H1 (cell line): ENCODE measurements at regions not wholly inside any gene's neighbourhood (a gene's known extent, or its start where the extent isn't known, plus 50 kb on each side); places are given as distances from the start of the nearest gene placed in this dataset.
A peak's percentile ranks its signal among the peaks of the same experiment; 100 is the strongest.

Experiments used
- CTCF ChIA-PET: fragments of 300-600 bp; sonication (Branson Sonifier 250); formaldehyde crosslinking; loops from one replicate; lab custom pipeline; 2021; ENCODE audit not compliant: partially characterized antibody; lab: Charles Lee
- POLR2A ChIA-PET: fragments of 300-600 bp; sonication (Branson Sonifier 250); formaldehyde crosslinking; loops from one replicate; lab custom pipeline; 2021; ENCODE audit warnings: inconsistent platforms; ENCODE audit not compliant: partially characterized antibody; lab: Charles Lee
- DNase-seq, 2 experiments: peaks; one replicate each; pipeline versions ENCODE4 v3.0.0 to v3.0.0-alpha.2; 2010 to 2022; ENCODE audit warnings: low spot score in 2 of 2, low read depth in 1 of 2, mixed read lengths in 1 of 2
- FAIRE-seq: peaks from 2 replicates; lab custom pipeline; 2011; peaks lifted over from hg19 to GRCh38; lab: Jason Lieb, UNC
- H2AFZ ChIP-seq: 2 replicates; pipeline ENCODE4 v1.8.1; 2012; ENCODE audit warnings: low read length, inconsistent platforms
- H2AK5ac ChIP-seq: 2 replicates; pipeline ENCODE4 v1.6.1; 2013; ENCODE audit warnings: low read depth, low read length
- H2BK120ac ChIP-seq: replicated peaks from 2 replicates; pipeline ENCODE3; 2013; ENCODE audit warnings: low read depth, low read length, inconsistent platforms
- H2BK12ac ChIP-seq: 2 replicates; pipeline ENCODE4 v1.6.1; 2013; ENCODE audit warnings: low read depth, low read length
- H2BK15ac ChIP-seq: 2 replicates; pipeline ENCODE4 v1.6.1; 2013; ENCODE audit warnings: low read length
- H2BK20ac ChIP-seq: 2 replicates; pipeline ENCODE4 v1.6.1; 2013; ENCODE audit warnings: low read length
- H2BK5ac ChIP-seq: 2 replicates; pipeline ENCODE4 v1.6.1; 2013; ENCODE audit warnings: low read depth, low read length
- H3K14ac ChIP-seq: 2 replicates; pipeline ENCODE4 v1.6.1; 2013; ENCODE audit warnings: inconsistent platforms; ENCODE audit not compliant: insufficient read length
- H3K18ac ChIP-seq: 2 replicates; pipeline ENCODE4 v1.6.1; 2013; ENCODE audit warnings: low read length; ENCODE audit errors: extremely low read depth
- H3K23ac ChIP-seq: 2 replicates; pipeline ENCODE4 v1.6.1; 2013; ENCODE audit warnings: inconsistent platforms; ENCODE audit not compliant: insufficient read length
- H3K23me2 ChIP-seq: 2 replicates; pipeline ENCODE4 v1.6.1; 2013; ENCODE audit warnings: low read depth, low read length
- H3K27ac ChIP-seq: 2 replicates; pipeline ENCODE4 v1.6.1; 2011; ENCODE audit warnings: low read depth, low read length, inconsistent platforms
- H3K27me3 ChIP-seq, 4 experiments: replicated peaks in 1 of 4; 1 replicate in 1 of 4; 2 replicates in 3 of 4; pipeline versions ENCODE4 v1.6.1 to v1.8.1; 2011 to 2013; ENCODE audit warnings: low read length in 3 of 4, mild to moderate bottlenecking in 3 of 4, inconsistent platforms in 2 of 4, mixed read lengths in 2 of 4, moderate library complexity in 1 of 4; ENCODE audit not compliant: control insufficient read depth in 3 of 4, insufficient read depth in 3 of 4; ENCODE audit errors: extremely low read depth in 1 of 4
- H3K36me3 ChIP-seq, 4 experiments: 2 replicates each; pipeline versions ENCODE4 v1.6.1 to v1.8.1; 2011 to 2013; ENCODE audit warnings: mild to moderate bottlenecking in 4 of 4, low read length in 3 of 4, moderate library complexity in 2 of 4, control low read depth in 1 of 4, inconsistent platforms in 1 of 4; ENCODE audit not compliant: insufficient read depth in 4 of 4, control insufficient read depth in 2 of 4
- H3K4ac ChIP-seq: replicated peaks from 2 replicates; pipeline ENCODE3; 2013; ENCODE audit warnings: low read length, low read depth, mixed read lengths, inconsistent platforms; ENCODE audit not compliant: insufficient read length
- H3K4me1 ChIP-seq, 4 experiments: replicated peaks in 1 of 4; 1 replicate in 1 of 4; 2 replicates in 3 of 4; pipeline versions ENCODE4 v1.6.1 to v1.8.1; 2011 to 2013; ENCODE audit warnings: low read length in 3 of 4, inconsistent platforms in 2 of 4, mixed read lengths in 1 of 4; ENCODE audit not compliant: insufficient read depth in 4 of 4, control insufficient read depth in 3 of 4
- H3K4me2 ChIP-seq, 2 experiments: 2 replicates each; pipeline versions ENCODE4 v1.6.1 to v1.8.1; 2011 to 2013; ENCODE audit warnings: low read depth in 2 of 2, low read length in 2 of 2, control low read depth in 1 of 2, inconsistent platforms in 1 of 2, mild to moderate bottlenecking in 1 of 2; ENCODE audit not compliant: insufficient read depth in 1 of 2
- H3K4me3 ChIP-seq, 4 experiments: fragments of 200-600, 300-600 bp in 1 of 4; sonication (generic), shearing (Covaris generic), sonication (Bioruptor Twin) in 1 of 4; 2 replicates each; pipeline versions ENCODE4 v1.5.1 to v1.8.1; 2011 to 2016; ENCODE audit warnings: low read length in 4 of 4, low read depth in 3 of 4, control low read depth in 2 of 4, inconsistent platforms in 2 of 4, mild to moderate bottlenecking in 2 of 4, mixed read lengths in 1 of 4, moderate library complexity in 1 of 4; ENCODE audit not compliant: insufficient read depth in 2 of 4; ENCODE audit errors: extremely low read depth in 1 of 4
- H3K56ac ChIP-seq: replicated peaks from 2 replicates; pipeline ENCODE3; 2013; ENCODE audit warnings: low read depth, mild to moderate bottlenecking, mixed read lengths, low read length, inconsistent platforms; ENCODE audit not compliant: insufficient read length
- H3K79me1 ChIP-seq: 2 replicates; pipeline ENCODE4 v1.6.1; 2013; ENCODE audit warnings: low read depth, low read length, control low read depth
- H3K79me2 ChIP-seq, 2 experiments: 2 replicates each; pipeline versions ENCODE4 v1.6.1 to v1.8.1; 2012 to 2013; ENCODE audit warnings: low read length in 2 of 2, mild to moderate bottlenecking in 2 of 2, inconsistent platforms in 1 of 2; ENCODE audit not compliant: insufficient read depth in 2 of 2, control insufficient read depth in 1 of 2
- H3K9ac ChIP-seq, 4 experiments: replicated peaks in 1 of 4; 1 replicate in 1 of 4; 2 replicates in 3 of 4; pipeline versions ENCODE4 v1.6.1 to v1.8.1; 2011 to 2013; ENCODE audit warnings: low read depth in 3 of 4, low read length in 3 of 4, control low read depth in 2 of 4, mild to moderate bottlenecking in 2 of 4, moderate library complexity in 2 of 4, inconsistent platforms in 1 of 4; ENCODE audit errors: extremely low read depth in 1 of 4
- H3K9me3 ChIP-seq, 2 experiments: 2 replicates each; pipeline versions ENCODE4 v1.6.1 to v1.8.1; 2012 to 2013; ENCODE audit warnings: mild to moderate bottlenecking in 2 of 2, moderate library complexity in 2 of 2, control low read depth in 1 of 2, inconsistent platforms in 1 of 2, low read depth in 1 of 2, low read length in 1 of 2, mixed read lengths in 1 of 2; ENCODE audit not compliant: insufficient read depth in 2 of 2
- H4K20me1 ChIP-seq, 2 experiments: replicated peaks in 1 of 2; 2 replicates each; pipeline versions ENCODE3 to v1.8.1; 2011 to 2013; ENCODE audit warnings: inconsistent platforms in 2 of 2, low read length in 2 of 2, mild to moderate bottlenecking in 1 of 2; ENCODE audit not compliant: insufficient read depth in 2 of 2, control insufficient read depth in 1 of 2
- H4K5ac ChIP-seq: 2 replicates; pipeline ENCODE4 v1.6.1; 2013; ENCODE audit warnings: low read length, low read depth, mixed read lengths, inconsistent platforms; ENCODE audit not compliant: insufficient read length
- H4K8ac ChIP-seq: 2 replicates; pipeline ENCODE4 v1.8.0; 2013; ENCODE audit warnings: mild to moderate bottlenecking, moderate library complexity, low read length, inconsistent platforms; ENCODE audit not compliant: insufficient read depth; ENCODE audit errors: extremely low read depth
- H4K91ac ChIP-seq: replicated peaks from 2 replicates; pipeline ENCODE3; 2013; ENCODE audit warnings: low read length, mixed read lengths, inconsistent platforms; ENCODE audit not compliant: insufficient read length
- E2F6 ChIP-seq: IDR thresholded peaks from 2 replicates; pipeline ENCODE4 v1.6.1; 2012; ENCODE audit warnings: inconsistent platforms
- MAX ChIP-seq: IDR thresholded peaks from 2 replicates; pipeline ENCODE4 v1.6.1; 2012; ENCODE audit warnings: inconsistent platforms
- SUZ12 ChIP-seq: fragments of 200-600 bp; sonication (generic); IDR thresholded peaks from 2 replicates; pipeline ENCODE4 v1.6.1; 2012; ENCODE audit warnings: mild to moderate bottlenecking, inconsistent platforms, low read length, moderate library complexity, mixed read lengths
- USF2 ChIP-seq: IDR thresholded peaks from 2 replicates; pipeline ENCODE4 v1.6.1; 2011; ENCODE audit warnings: low read length, improper control_type of control experiment
- WGBS, 2 experiments: shearing (Covaris generic) in 1 of 2; methylation state at CpG; one replicate each; pipeline versions ENCODE4 v1.1.6 to v1.1.7; 2013 to 2015; ENCODE audit warnings: low lambda C conversion rate in 2 of 2, mixed read lengths in 2 of 2, inconsistent platforms in 1 of 2, low coverage in 1 of 2, missing lambda C conversion rate in 1 of 2; ENCODE audit not compliant: insufficient replicate concordance in 2 of 2, insufficient coverage in 1 of 2, insufficient read length in 1 of 2; ENCODE audit errors: extremely low coverage in 1 of 2, missing lambda C conversion rate in 1 of 2; 5-methylcytosine and 5-hydroxymethylcytosine counted together

- Histone ChIP-seq H3K4me2 (peak overlapping the region; percentile 22 to 41; a peak in 2 of 4 replicates), H2BK5ac (no peak overlapping the region), H2BK12ac (no peak overlapping the region), H3K79me1 (no peaks in the 10 kb centered on the region), H3K36me3 (no peaks in the 10 kb centered on the region), H2BK15ac (no peak overlapping the region), H3K14ac (no peak overlapping the region), H2BK20ac (no peak overlapping the region), H3K23ac (no peak overlapping the region), H3K79me2 (no peaks in the 10 kb centered on the region), H4K91ac (no peak overlapping the region), H3K4me1 (peaks cover 3 to 9% (median 7%) of the 10 kb centered on the region in 4 experiments; a peak in 5 of 7 replicates), H2AFZ (peak overlapping the region; percentile 78), H3K4ac (no peak overlapping the region), H3K23me2 (no peaks in the 10 kb centered on the region), H3K18ac (no peak overlapping the region), H3K4me3 (no peak overlapping the region), H4K5ac (no peak overlapping the region), H3K9me3 (no peaks in the 10 kb centered on the region), H4K8ac (no peak overlapping the region), H3K9ac (no peak overlapping the region), H2AK5ac (no peak overlapping the region), H3K27ac (no peak overlapping the region), H3K56ac (no peak overlapping the region), H2BK120ac (no peak overlapping the region), H3K27me3 (no peaks in the 10 kb centered on the region), H4K20me1 (no peaks in the 10 kb centered on the region)
- TF ChIP-seq SUZ12 (no peak), USF2 (no peak), MAX (peak; percentile 71), E2F6 (peak; percentile 90)
- WGBS, 2 experiments = 79% methylated on average over 14 of the region's 14 CpGs; no CpG with 5 or more reads in 1 of the 2 experiments
- ChIA-PET POLR2A (no interaction called here), CTCF (interaction anchor here (1.0 to 1.6 kb wide), 7 partner anchors 9 to 86 kb away, joined by 3 to 4 read pairs (median 4); no protein-coding TSS in a partner anchor)
- FAIRE-seq (no peak), DNase-seq (no peak)
These were observed 50.5 kb upstream of the PGBD5 start for GRCh38 chr1:230476622-230477003.
